ENCODE measurements at regions not wholly inside any gene's neighbourhood (a gene's known extent, or its start where the extent isn't known, plus 50 kb on each side); places are given as distances from the start of the nearest gene placed in this dataset.
"Not testable (repeated sequence)": the region's sequence is repeated elsewhere in the genome, so short reads cannot be mapped to it uniquely, and the experiment has no call there.

DNA sequence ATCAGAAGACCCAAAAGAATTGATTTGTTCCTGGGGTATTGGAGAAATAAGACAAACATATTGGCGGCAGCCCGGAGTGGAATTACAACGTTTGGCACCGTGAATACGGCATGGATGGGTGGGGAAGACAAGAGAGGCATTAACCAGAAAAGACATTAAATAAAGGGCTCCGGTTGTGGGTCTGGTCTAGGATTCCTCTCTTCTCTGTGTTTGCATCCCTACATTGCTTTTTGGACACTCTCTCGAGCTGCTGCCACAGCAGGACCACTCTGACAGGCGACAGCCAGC, 138.7 kb upstream of the PALM2AKAP2 start:
- Histone ChIP-seq H2AFZ (ENCODE audit: low read length) (peak overlapping the region; percentile 52), H3K27ac (ENCODE audit: low read depth, low read length) (no peak overlapping the region), H4K20me1 (ENCODE audit: insufficient read depth, low read length) (no peaks in the 10 kb centered on the region), H3K4me2 (ENCODE audit: insufficient read depth, low read length) (peak overlapping the region; percentile 79), H3K79me2 (ENCODE audit: insufficient read depth, low read length) (no peaks in the 10 kb centered on the region), H3K4me3 (ENCODE audit: insufficient read depth, low read length) (peak overlapping the region; percentile 68), H3K36me3 (ENCODE audit: insufficient read depth, low read length) (no peaks in the 10 kb centered on the region), H3K4me1 (ENCODE audit: insufficient read depth, low read length) (peaks cover 8% of the 10 kb centered on the region), H3K9me3 (ENCODE audit: low read depth, low read length) (no peaks in the 10 kb centered on the region), H3K27me3 (ENCODE audit: insufficient read depth, low read length) (peaks cover 79% of the 10 kb centered on the region)
- no peak for DNase-seq (ENCODE audit: insufficient read length, low spot score, missing footprints)
- TF ChIP-seq, protein P1, sequence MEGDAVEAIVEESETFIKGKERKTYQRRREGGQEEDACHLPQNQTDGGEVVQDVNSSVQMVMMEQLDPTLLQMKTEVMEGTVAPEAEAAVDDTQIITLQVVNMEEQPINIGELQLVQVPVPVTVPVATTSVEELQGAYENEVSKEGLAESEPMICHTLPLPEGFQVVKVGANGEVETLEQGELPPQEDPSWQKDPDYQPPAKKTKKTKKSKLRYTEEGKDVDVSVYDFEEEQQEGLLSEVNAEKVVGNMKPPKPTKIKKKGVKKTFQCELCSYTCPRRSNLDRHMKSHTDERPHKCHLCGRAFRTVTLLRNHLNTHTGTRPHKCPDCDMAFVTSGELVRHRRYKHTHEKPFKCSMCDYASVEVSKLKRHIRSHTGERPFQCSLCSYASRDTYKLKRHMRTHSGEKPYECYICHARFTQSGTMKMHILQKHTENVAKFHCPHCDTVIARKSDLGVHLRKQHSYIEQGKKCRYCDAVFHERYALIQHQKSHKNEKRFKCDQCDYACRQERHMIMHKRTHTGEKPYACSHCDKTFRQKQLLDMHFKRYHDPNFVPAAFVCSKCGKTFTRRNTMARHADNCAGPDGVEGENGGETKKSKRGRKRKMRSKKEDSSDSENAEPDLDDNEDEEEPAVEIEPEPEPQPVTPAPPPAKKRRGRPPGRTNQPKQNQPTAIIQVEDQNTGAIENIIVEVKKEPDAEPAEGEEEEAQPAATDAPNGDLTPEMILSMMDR (IDR thresholded peaks at IDR 0.05; ENCODE audit: extremely low read depth, low read depth, low read length), result no peak

DNA sequence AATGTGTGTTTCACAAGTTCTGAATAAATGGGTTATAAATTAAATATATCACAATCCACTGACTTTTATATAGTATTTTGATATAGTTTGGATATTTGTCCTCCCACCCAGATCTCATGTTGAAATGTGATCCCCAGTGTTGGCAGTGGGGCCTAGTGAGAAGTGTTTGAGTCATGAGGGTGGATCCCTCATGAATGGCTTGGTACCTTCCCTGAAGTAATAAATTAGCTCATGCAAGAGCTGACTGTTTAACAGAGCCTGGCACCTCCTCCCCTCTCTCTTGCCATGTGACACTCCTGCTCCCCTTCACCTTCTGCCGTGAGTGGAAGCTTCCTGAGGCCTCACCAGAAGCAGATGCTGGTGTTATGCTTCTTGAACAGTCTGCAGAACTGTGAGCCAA, 127.9 kb upstream of the PALM2AKAP2 start:
- Histone ChIP-seq H3K4me3 (ENCODE audit: insufficient read depth, low read length) (no peak overlapping the region), H4K20me1 (ENCODE audit: insufficient read depth, low read length) (no peaks in the 10 kb centered on the region), H3K79me2 (ENCODE audit: insufficient read depth, low read length) (no peaks in the 10 kb centered on the region), H2AFZ (ENCODE audit: low read length) (no peak overlapping the region), H3K4me1 (ENCODE audit: insufficient read depth, low read length) (peaks cover 14% of the 10 kb centered on the region), H3K9me3 (ENCODE audit: low read depth, low read length) (no peaks in the 10 kb centered on the region), H3K27ac (ENCODE audit: low read depth, low read length) (peak overlapping the region; percentile 33), H3K4me2 (ENCODE audit: insufficient read depth, low read length) (no peak overlapping the region), H3K27me3 (ENCODE audit: insufficient read depth, low read length) (peaks cover 8% of the 10 kb centered on the region), H3K36me3 (ENCODE audit: insufficient read depth, low read length) (no peaks in the 10 kb centered on the region)
- no peak for DNase-seq (ENCODE audit: insufficient read length, low spot score, missing footprints)
- TF ChIP-seq, protein P1 (IDR thresholded peaks at IDR 0.05; ENCODE audit: extremely low read depth, low read depth, low read length), result no peak

DNA sequence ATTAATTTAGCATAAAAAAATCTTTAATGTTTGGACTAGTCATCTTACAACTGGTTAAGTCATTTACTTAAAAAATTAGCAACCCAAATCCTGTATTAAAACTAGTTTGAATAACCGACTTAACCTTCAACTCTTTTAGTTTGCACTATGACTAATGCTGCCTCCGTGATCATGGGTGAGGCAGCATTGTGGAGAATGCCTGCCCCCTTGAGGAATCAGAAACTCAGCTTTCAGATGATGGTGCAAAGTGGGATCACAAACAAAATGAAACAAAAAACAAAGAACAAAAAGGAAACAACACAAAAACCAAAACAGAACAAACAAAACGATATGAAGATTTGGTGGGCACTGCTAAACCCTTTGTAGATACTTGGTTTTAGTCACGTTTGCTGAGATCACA, 127.0 kb upstream of the PALM2AKAP2 start:
- H3K4me2 ChIP-seq (ENCODE audit: insufficient read depth, low read length), result peak overlapping the region; percentile 56
- peaks cover 10% of the 10 kb centered on the region for H3K27me3 ChIP-seq (ENCODE audit: insufficient read depth, low read length)
- no peaks in the 10 kb centered on the region for H3K36me3 ChIP-seq (ENCODE audit: insufficient read depth, low read length)
- no peaks in the 10 kb centered on the region for H4K20me1 ChIP-seq (ENCODE audit: insufficient read depth, low read length)
- H2AFZ ChIP-seq (ENCODE audit: low read length), result no peak overlapping the region
- TF ChIP-seq, protein P1 (IDR thresholded peaks at IDR 0.05; ENCODE audit: extremely low read depth, low read depth, low read length), result peak; percentile 71
- peak overlapping the region; percentile 33 for H3K27ac ChIP-seq (ENCODE audit: low read depth, low read length)
- no peak overlapping the region for H3K4me3 ChIP-seq (ENCODE audit: insufficient read depth, low read length)
- no peaks in the 10 kb centered on the region for H3K79me2 ChIP-seq (ENCODE audit: insufficient read depth, low read length)
- no peaks in the 10 kb centered on the region for H3K9me3 ChIP-seq (ENCODE audit: low read depth, low read length)
- DNase-seq (ENCODE audit: insufficient read length, low spot score, missing footprints), result peak; percentile 84
- peaks cover 14% of the 10 kb centered on the region for H3K4me1 ChIP-seq (ENCODE audit: insufficient read depth, low read length)

DNA sequence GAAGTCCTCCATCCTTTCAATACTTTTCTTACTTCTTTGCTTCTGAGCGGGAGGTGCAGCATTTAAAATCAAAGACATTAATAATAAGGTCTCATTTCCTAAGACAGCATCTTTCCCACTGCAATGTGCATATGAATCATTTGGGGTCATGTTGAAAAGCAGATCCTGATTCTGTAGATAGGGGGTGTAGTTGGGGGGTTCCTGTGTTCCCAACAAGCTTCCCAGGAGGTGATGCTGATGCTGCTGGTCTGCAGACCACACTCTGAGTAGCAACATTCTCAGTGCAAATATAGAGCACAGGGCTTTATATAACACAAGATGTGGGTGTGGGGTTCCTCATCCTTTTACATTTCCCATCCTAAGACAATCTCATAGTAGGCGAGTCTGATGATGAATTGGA, 126.5 kb upstream of the PALM2AKAP2 start:
- Histone ChIP-seq H3K4me1 (ENCODE audit: insufficient read depth, low read length) (peaks cover 14% of the 10 kb centered on the region), H3K4me3 (ENCODE audit: insufficient read depth, low read length) (no peak overlapping the region), H3K9me3 (ENCODE audit: low read depth, low read length) (no peaks in the 10 kb centered on the region), H2AFZ (ENCODE audit: low read length) (no peak overlapping the region), H3K79me2 (ENCODE audit: insufficient read depth, low read length) (no peaks in the 10 kb centered on the region), H3K36me3 (ENCODE audit: insufficient read depth, low read length) (no peaks in the 10 kb centered on the region), H3K27ac (ENCODE audit: low read depth, low read length) (no peak overlapping the region), H3K4me2 (ENCODE audit: insufficient read depth, low read length) (peak overlapping the region; percentile 56), H4K20me1 (ENCODE audit: insufficient read depth, low read length) (no peaks in the 10 kb centered on the region), H3K27me3 (ENCODE audit: insufficient read depth, low read length) (peaks cover 11% of the 10 kb centered on the region)
- TF ChIP-seq, protein P1 (IDR thresholded peaks at IDR 0.05; ENCODE audit: extremely low read depth, low read depth, low read length), result no peak
- no peak for DNase-seq (ENCODE audit: insufficient read length, low spot score, missing footprints)

DNA sequence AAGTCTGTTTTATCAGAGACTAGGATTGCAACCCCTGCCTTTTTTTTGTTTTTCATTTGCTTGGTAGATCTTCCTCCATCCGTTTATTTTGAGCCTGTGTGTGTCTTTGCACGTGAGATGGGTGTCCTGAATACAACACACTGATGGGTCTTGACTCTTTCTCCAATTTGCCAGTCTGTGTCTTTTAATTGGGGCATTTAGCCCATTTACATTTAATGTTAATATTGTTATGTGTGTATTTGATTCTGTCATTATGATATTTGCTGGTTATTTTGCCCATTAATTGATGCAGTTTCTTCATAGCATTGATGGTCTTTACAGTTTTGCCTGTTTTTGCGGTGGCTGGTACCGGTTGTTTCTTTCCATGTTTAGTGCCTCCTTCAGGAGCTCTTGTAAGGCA, 116.0 kb upstream of the PALM2AKAP2 start:
- H3K4me2 ChIP-seq (ENCODE audit: insufficient read depth, low read length); H3K4me3 ChIP-seq (ENCODE audit: insufficient read depth, low read length); H4K20me1 ChIP-seq (ENCODE audit: insufficient read depth, low read length); H3K79me2 ChIP-seq (ENCODE audit: insufficient read depth, low read length); H3K36me3 ChIP-seq (ENCODE audit: insufficient read depth, low read length); H2AFZ ChIP-seq (ENCODE audit: low read length); DNase-seq (ENCODE audit: insufficient read length, low spot score, missing footprints); H3K27ac ChIP-seq (ENCODE audit: low read depth, low read length); H3K9me3 ChIP-seq (ENCODE audit: low read depth, low read length); H3K27me3 ChIP-seq (ENCODE audit: insufficient read depth, low read length); H3K4me1 ChIP-seq (ENCODE audit: insufficient read depth, low read length): not testable (repeated sequence)

DNA sequence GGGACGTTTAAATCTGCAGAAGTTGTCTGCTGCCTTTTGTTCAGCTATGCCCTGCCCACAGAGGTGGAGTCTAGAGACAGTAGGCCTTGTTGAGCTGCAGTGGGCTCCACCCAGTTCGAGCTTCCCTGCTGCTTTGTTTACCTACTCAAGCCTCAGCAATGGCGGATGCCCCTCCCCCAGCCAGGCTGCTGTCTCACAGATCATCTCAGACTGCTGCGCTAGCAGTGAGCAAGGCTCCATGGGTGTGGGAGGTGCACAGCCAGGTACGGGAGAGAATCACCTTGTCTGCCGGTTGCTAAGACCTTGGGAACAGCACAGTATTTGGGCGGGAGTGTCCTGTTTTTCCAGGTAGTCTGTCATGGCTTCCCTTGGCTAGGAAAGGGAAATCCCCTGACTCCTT, 114.3 kb upstream of the PALM2AKAP2 start:
- not testable (repeated sequence) for H3K4me3 ChIP-seq (ENCODE audit: insufficient read depth, low read length); DNase-seq (ENCODE audit: insufficient read length, low spot score, missing footprints); H3K4me1 ChIP-seq (ENCODE audit: insufficient read depth, low read length); H3K4me2 ChIP-seq (ENCODE audit: insufficient read depth, low read length); H3K79me2 ChIP-seq (ENCODE audit: insufficient read depth, low read length); H4K20me1 ChIP-seq (ENCODE audit: insufficient read depth, low read length); H3K27ac ChIP-seq (ENCODE audit: low read depth, low read length); H3K36me3 ChIP-seq (ENCODE audit: insufficient read depth, low read length); H3K9me3 ChIP-seq (ENCODE audit: low read depth, low read length); H2AFZ ChIP-seq (ENCODE audit: low read length)
- peaks cover 14% of the 10 kb centered on the region for H3K27me3 ChIP-seq (ENCODE audit: insufficient read depth, low read length)

All from osteoblast (primary cell).